OCI-LY3 (cell line): ENCODE measurements at regions not wholly inside any gene's neighbourhood (a gene's known extent, or its start where the extent isn't known, plus 50 kb on each side); places are given as distances from the start of the nearest gene placed in this dataset.

Experiments
- H2AFZ ChIP-seq: fragments of 200-600, 300-600 bp; shearing (Covaris generic); 2 replicates; pipeline ENCODE4 v1.6.0; 2014; ENCODE audit warnings: antibody characterized with exemption, low read depth, low read length
- H3K27ac ChIP-seq: fragments of 200-600, 300-600 bp; sonication (generic); 2 replicates; pipeline ENCODE4 v1.5.1; 2014; ENCODE audit warnings: mild to moderate bottlenecking, low read length, moderate library complexity, mixed read lengths
- H3K27me3 ChIP-seq: fragments of 200-600, 300-600 bp; sonication (generic); 2 replicates; pipeline ENCODE4 v1.6.1; 2014; ENCODE audit warnings: low read depth, low read length, mixed read lengths
- H3K36me3 ChIP-seq: fragments of 200-600, 300-600 bp; sonication (generic); replicated peaks from 2 replicates; pipeline ENCODE3; 2014; ENCODE audit warnings: low read depth, low read length, mixed read lengths
- H3K4me1 ChIP-seq: fragments of 300-600, 200-600 bp; sonication (generic); 2 replicates; pipeline ENCODE4 v1.6.1; 2014; ENCODE audit warnings: low read length, mixed read lengths
- H3K4me2 ChIP-seq: fragments of 200-600, 300-600 bp; sonication (generic); 2 replicates; pipeline ENCODE4 v1.6.1; 2014; ENCODE audit warnings: low read length, mixed read lengths
- H3K4me3 ChIP-seq: fragments of 300-600, 200-600 bp; sonication (generic); 2 replicates; pipeline ENCODE4 v1.5.1; 2014; ENCODE audit warnings: antibody characterized with exemption, mild to moderate bottlenecking, low read length, moderate library complexity
- H3K79me2 ChIP-seq: fragments of 300-600, 200-600 bp; shearing (Covaris generic); 2 replicates; pipeline ENCODE4 v1.6.1; 2014; ENCODE audit warnings: mild to moderate bottlenecking, low read length, mixed read lengths
- H3K9ac ChIP-seq: fragments of 300-600, 200-600 bp; shearing (Covaris generic); 2 replicates; pipeline ENCODE4 v1.6.0; 2014; ENCODE audit warnings: mild to moderate bottlenecking, low read length, moderate library complexity
- H3K9me3 ChIP-seq: fragments of 200-600, 300-600 bp; shearing (Covaris generic); 2 replicates; pipeline ENCODE4 v1.6.1; 2014; ENCODE audit warnings: low read length, mixed read lengths; ENCODE audit not compliant: insufficient read depth
- H4K20me1 ChIP-seq: fragments of 200-600, 300-600 bp; sonication (generic); 2 replicates; pipeline ENCODE4 v1.6.1; 2016; ENCODE audit warnings: low read length, mixed read lengths; ENCODE audit not compliant: insufficient read depth
- CTCF ChIP-seq: fragments of 200-600, 300-600 bp; sonication (generic); IDR thresholded peaks from 2 replicates; pipeline ENCODE4 v1.5.1; 2014; ENCODE audit warnings: antibody characterized with exemption, low read length, low read depth
- EZH2phosphoT487 ChIP-seq: fragments of 200-600 bp; shearing (Covaris generic); IDR thresholded peaks from 2 replicates; pipeline ENCODE4 v1.6.1; 2018; ENCODE audit warnings: antibody characterized with exemption, mixed run types, low read depth

DNA sequence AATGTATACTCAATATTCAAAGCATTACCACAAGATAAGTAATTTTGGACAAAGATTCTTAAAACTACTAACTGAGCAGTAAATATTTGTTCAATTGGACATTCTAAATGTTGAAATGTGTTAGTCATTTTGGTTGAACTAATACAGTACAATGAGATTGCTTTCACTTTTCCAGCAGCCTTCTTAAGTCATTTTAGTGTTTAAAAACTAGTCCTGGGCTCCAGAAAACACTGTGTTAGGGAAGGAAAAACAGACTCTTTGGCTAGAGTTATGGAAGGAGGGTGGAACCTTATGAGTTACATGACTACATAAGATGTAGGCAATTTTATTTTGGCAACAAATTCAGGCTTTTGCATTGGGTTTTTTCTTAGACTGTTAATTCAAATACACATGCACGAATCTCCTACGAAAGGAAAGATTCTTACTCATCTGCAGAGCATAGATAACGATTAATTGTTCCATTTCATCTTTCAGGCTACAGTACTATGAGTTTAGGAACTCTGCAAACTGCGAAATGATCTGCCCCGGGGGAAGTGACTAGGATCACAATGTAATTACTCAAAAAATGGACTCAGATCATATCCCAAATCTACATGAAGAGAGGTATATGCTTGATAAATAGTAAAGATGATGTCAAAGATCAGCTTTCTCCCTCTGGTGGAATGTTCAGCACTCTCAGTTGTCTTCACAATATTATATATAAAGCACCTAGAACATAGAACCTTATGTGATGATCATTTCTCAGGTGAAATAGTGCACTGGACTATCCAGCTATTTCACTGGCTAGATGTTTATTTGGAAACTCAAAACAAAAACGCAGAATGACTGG lies 492.8 kb upstream of the MDFIC2 start:
- peaks cover 17% of the 10 kb centered on the region for H3K27me3 ChIP-seq
- H3K4me2 ChIP-seq = no peak overlapping the region
- TF ChIP-seq CTCF (no peak), EZH2phosphoT487 (no peak)
- no peaks in the 10 kb centered on the region for H4K20me1 ChIP-seq
- no peak overlapping the region for H2AFZ ChIP-seq
- no peaks in the 10 kb centered on the region for H3K36me3 ChIP-seq
- H3K79me2 ChIP-seq = no peaks in the 10 kb centered on the region
- H3K27ac ChIP-seq = no peak overlapping the region
- no peaks in the 10 kb centered on the region for H3K9me3 ChIP-seq
- H3K9ac ChIP-seq = no peak overlapping the region
- no peaks in the 10 kb centered on the region for H3K4me1 ChIP-seq
- H3K4me3 ChIP-seq = no peak overlapping the region

- TF ChIP-seq EZH2phosphoT487 (no peak), CTCF (no peak)
- H3K4me3 ChIP-seq = no peak overlapping the region
These were observed 491.5 kb upstream of the MDFIC2 start for GRCh38 chr3:70803891-70804290.

DNA sequence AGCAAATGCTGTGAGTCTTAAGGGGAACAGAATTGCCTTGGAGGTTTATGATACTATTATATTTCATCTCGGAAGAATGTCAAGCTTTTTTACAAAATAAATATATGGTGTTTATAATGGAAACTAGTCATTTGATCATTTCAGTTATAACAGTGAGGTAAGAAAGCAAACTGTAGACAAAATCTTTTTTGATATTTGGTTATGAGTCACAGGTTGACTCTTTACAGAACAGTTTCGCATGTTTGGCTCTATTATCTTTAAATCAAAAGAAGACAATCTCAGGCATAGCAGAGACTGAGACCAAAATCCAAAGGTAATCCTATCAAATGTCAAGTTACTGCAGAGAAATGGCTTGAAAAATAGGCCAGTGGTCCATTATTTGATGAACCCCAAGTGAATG lies 490.9 kb upstream of the MDFIC2 start:
- Histone ChIP-seq H3K36me3 (no peaks in the 10 kb centered on the region), H3K9ac (no peak overlapping the region), H4K20me1 (no peaks in the 10 kb centered on the region), H3K9me3 (no peaks in the 10 kb centered on the region), H3K27me3 (peaks cover 27% of the 10 kb centered on the region), H3K27ac (no peak overlapping the region), H2AFZ (no peak overlapping the region), H3K4me3 (no peak overlapping the region), H3K4me1 (no peaks in the 10 kb centered on the region), H3K4me2 (no peak overlapping the region), H3K79me2 (no peaks in the 10 kb centered on the region)
- no peak for TF ChIP-seq CTCF
- TF ChIP-seq EZH2phosphoT487 = no peak

More at GRCh38 chr3:70803891-70804290, 491.5 kb upstream of the MDFIC2 start:
- H3K9me3 ChIP-seq = no peaks in the 10 kb centered on the region
- H3K27ac ChIP-seq = no peak overlapping the region
- H3K4me1 ChIP-seq = no peaks in the 10 kb centered on the region
- peaks cover 27% of the 10 kb centered on the region for H3K27me3 ChIP-seq
- no peaks in the 10 kb centered on the region for H4K20me1 ChIP-seq
- no peaks in the 10 kb centered on the region for H3K79me2 ChIP-seq
- H2AFZ ChIP-seq = no peak overlapping the region
- no peak overlapping the region for H3K4me2 ChIP-seq
- H3K36me3 ChIP-seq = no peaks in the 10 kb centered on the region
- H3K9ac ChIP-seq = no peak overlapping the region

DNA sequence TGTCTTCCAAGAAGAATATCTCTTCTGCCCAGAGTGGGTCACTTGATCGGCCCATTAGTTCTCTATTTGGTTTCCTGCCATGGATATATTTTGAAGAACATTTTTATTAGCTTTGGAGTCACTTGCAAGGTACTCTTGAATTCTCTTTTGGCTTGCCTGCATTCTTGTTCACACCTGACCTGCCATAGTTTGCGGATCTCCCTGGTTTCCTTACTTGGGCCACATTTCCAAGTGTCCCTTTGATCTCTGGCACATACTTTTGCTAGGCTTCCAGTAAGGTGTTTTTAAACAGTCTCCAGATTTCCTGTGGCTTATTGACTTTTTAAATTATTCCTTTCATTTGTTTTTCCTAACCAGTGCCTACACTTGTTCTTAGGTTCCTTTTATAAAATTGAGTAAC lies 488.5 kb upstream of the MDFIC2 start:
- no peak overlapping the region for H3K9ac ChIP-seq
- TF ChIP-seq CTCF (no peak), EZH2phosphoT487 (no peak)
- no peaks in the 10 kb centered on the region for H3K79me2 ChIP-seq
- H3K27me3 ChIP-seq = peaks cover 27% of the 10 kb centered on the region
- no peak overlapping the region for H3K4me3 ChIP-seq
- no peak overlapping the region for H2AFZ ChIP-seq
- H3K4me2 ChIP-seq = no peak overlapping the region
- H3K36me3 ChIP-seq = no peaks in the 10 kb centered on the region
- H3K4me1 ChIP-seq = no peaks in the 10 kb centered on the region
- H4K20me1 ChIP-seq = no peaks in the 10 kb centered on the region
- H3K9me3 ChIP-seq = no peaks in the 10 kb centered on the region
- H3K27ac ChIP-seq = no peak overlapping the region
